RWPE1 (cell line): ENCODE measurements at regions not wholly inside any gene's neighbourhood (a gene's known extent, or its start where the extent isn't known, plus 50 kb on each side); places are given as distances from the start of the nearest gene placed in this dataset.
"Not testable (repeated sequence)": the region's sequence is repeated elsewhere in the genome, so short reads cannot be mapped to it uniquely, and the experiment has no call there.

ENCODE experiments used
- CTCF ChIA-PET: fragments of 350-600 bp; sonication (Branson Sonifier 250); formaldehyde crosslinking; extraction: SDS; loops from one replicate; lab custom pipeline; 2021; lab: Yijun Ruan, JAX
- POLR2A ChIA-PET: fragments of 400-600 bp; formaldehyde crosslinking; extraction: SDS; loops from one replicate; lab custom pipeline; 2020; ENCODE audit warnings: antibody characterized with exemption; ENCODE audit not compliant: low non-redundant PET; lab: Yijun Ruan, JAX
- DNase-seq: peaks from one replicate; pipeline ENCODE4 v3.0.0; 2012; ENCODE audit warnings: low spot score
- H3K27ac ChIP-seq: fragments of 450-650 bp; 2 replicates; pipeline ENCODE4 v1.5.1; 2017
- CTCF ChIP-seq: fragments of 450-650 bp; conservative IDR thresholded peaks from 2 replicates; pipeline ENCODE4 v1.5.1; 2017; ENCODE audit warnings: low read depth, mild to moderate bottlenecking

GRCh38 chr15:58369261-58369701 lies 62.5 kb upstream of the LIPC start:
- ChIA-PET POLR2A (no interaction called here), CTCF (interaction anchor here (0.6 kb wide), 2 partner anchors 28 to 93 kb away, joined by 3 to 4 read pairs; no protein-coding TSS in a partner anchor)
- no peak for TF ChIP-seq CTCF
- no peak for DNase-seq
- H3K27ac ChIP-seq, result no peak overlapping the region

- CTCF ChIA-PET, result interaction anchor here (0.6 kb wide), 1 partner anchor 93 kb away, joined by 3 read pairs; no protein-coding TSS in a partner anchor
These were observed 61.8 kb upstream of the LIPC start for GRCh38 chr15:58369956-58370355.

GRCh38 chr15:58374147-58374546 lies 57.6 kb upstream of the LIPC start:
- H3K27ac ChIP-seq, result no peak overlapping the region
- TF ChIP-seq CTCF, result no peak
- no peak for DNase-seq
- ChIA-PET CTCF (interaction anchor here (0.6 kb wide), 1 partner anchor 137 kb away, joined by 3 read pairs; no protein-coding TSS in a partner anchor), POLR2A (no interaction called here)

More at GRCh38 chr15:58369956-58370355, 61.8 kb upstream of the LIPC start:
- POLR2A ChIA-PET, result no interaction called here
- DNase-seq, result no peak
- TF ChIP-seq CTCF, result no peak
- H3K27ac ChIP-seq, result no peak overlapping the region

GRCh38 chr15:58377193-58377592 lies 54.6 kb upstream of the LIPC start:
- no peak overlapping the region for H3K27ac ChIP-seq
- DNase-seq, result no peak
- TF ChIP-seq CTCF, result no peak
- CTCF ChIA-PET, result no interaction called here
- POLR2A ChIA-PET, result no interaction called here

- TF ChIP-seq CTCF, result no peak
- no peak for DNase-seq
- POLR2A ChIA-PET, result no interaction called here
- CTCF ChIA-PET, result no interaction called here
- H3K27ac ChIP-seq, result no peak overlapping the region
These were observed 53.3 kb upstream of the LIPC start for GRCh38 chr15:58378241-58379085.

GRCh38 chr15:58379454-58379853 lies 52.3 kb upstream of the LIPC start:
- H3K27ac ChIP-seq, POLR2A ChIA-PET, DNase-seq, CTCF ChIA-PET: not testable (repeated sequence)
